Activated CD8-positive, alpha-beta memory T cell treated with anti-CD3 and anti-CD28 coated beads for 36 hours (primary cell): ENCODE measurements at regions not wholly inside any gene's neighbourhood (a gene's known extent, or its start where the extent isn't known, plus 50 kb on each side); places are given as distances from the start of the nearest gene placed in this dataset.
"Not testable (repeated sequence)": the region's sequence is repeated elsewhere in the genome, so short reads cannot be mapped to it uniquely, and the experiment has no call there.

Source experiments
- CTCF ChIA-PET: fragments of 350-600 bp; sonication (Branson Sonifier 250); formaldehyde crosslinking; loops from one replicate; lab custom pipeline; 2021; ENCODE audit warnings: antibody characterized with exemption; lab: Charles Lee
- POLR2A ChIA-PET: fragments of 350-600 bp; sonication (Branson Sonifier 250); formaldehyde crosslinking; loops from one replicate; lab custom pipeline; 2021; ENCODE audit warnings: antibody characterized with exemption; lab: Charles Lee

- CTCF ChIA-PET = no interaction called here
- POLR2A ChIA-PET = no interaction called here
Measured at GRCh38 chr6:74479960-74480359, 725.9 kb downstream of the COL12A1 start.

GRCh38 chr6:74479420-74479819 lies 726.4 kb downstream of the COL12A1 start:
- CTCF ChIA-PET = no interaction called here
- POLR2A ChIA-PET = no interaction called here

- CTCF ChIA-PET, POLR2A ChIA-PET: not testable (repeated sequence)
Measured at GRCh38 chr6:74474046-74474445, 731.8 kb downstream of the COL12A1 start.

GRCh38 chr6:74468552-74468951 lies 737.3 kb downstream of the COL12A1 start:
- POLR2A ChIA-PET, CTCF ChIA-PET: not testable (repeated sequence)

GRCh38 chr6:74467533-74468215 lies 738.2 kb downstream of the COL12A1 start:
- ChIA-PET POLR2A (no interaction called here), CTCF (no interaction called here)

GRCh38 chr6:74466572-74466971 lies 739.3 kb downstream of the COL12A1 start:
- POLR2A ChIA-PET = no interaction called here

GRCh38 chr6:74459260-74459659 lies 746.6 kb downstream of the COL12A1 start:
- ChIA-PET CTCF (no interaction called here), POLR2A (no interaction called here)

More at GRCh38 chr6:74466572-74466971, 739.3 kb downstream of the COL12A1 start:
- CTCF ChIA-PET = no interaction called here

GRCh38 chr6:74458536-74458935 lies 747.3 kb downstream of the COL12A1 start:
- POLR2A ChIA-PET = no interaction called here
- CTCF ChIA-PET = no interaction called here

- CTCF ChIA-PET = no interaction called here
- POLR2A ChIA-PET = no interaction called here
Measured at GRCh38 chr6:74455786-74456185, 750.1 kb downstream of the COL12A1 start.

- CTCF ChIA-PET = no interaction called here
- POLR2A ChIA-PET = no interaction called here
Measured at GRCh38 chr6:74451953-74452352, 753.9 kb downstream of the COL12A1 start.

- POLR2A ChIA-PET = no interaction called here
- CTCF ChIA-PET = no interaction called here
Measured at GRCh38 chr6:74448850-74449249, 752.8 kb downstream of the CD109 start.

GRCh38 chr6:74447013-74447412 lies 751.0 kb downstream of the CD109 start:
- ChIA-PET CTCF (no interaction called here), POLR2A (no interaction called here)

- CTCF ChIA-PET = no interaction called here
- POLR2A ChIA-PET = no interaction called here
Measured at GRCh38 chr6:74439123-74439811, 743.3 kb downstream of the CD109 start.

GRCh38 chr6:74438395-74438794 lies 742.4 kb downstream of the CD109 start:
- CTCF ChIA-PET, POLR2A ChIA-PET: not testable (repeated sequence)

- ChIA-PET CTCF (no interaction called here), POLR2A (no interaction called here)
Measured at GRCh38 chr6:74434171-74434570, 738.2 kb downstream of the CD109 start.

- POLR2A ChIA-PET = no interaction called here
- CTCF ChIA-PET = no interaction called here
Measured at GRCh38 chr6:74431873-74432580, 736.0 kb downstream of the CD109 start.

- CTCF ChIA-PET = no interaction called here
- POLR2A ChIA-PET = no interaction called here
Measured at GRCh38 chr6:74420221-74420620, 724.2 kb downstream of the CD109 start.

GRCh38 chr6:74415056-74415455 lies 719.1 kb downstream of the CD109 start:
- ChIA-PET POLR2A (no interaction called here), CTCF (no interaction called here)

- ChIA-PET POLR2A (no interaction called here), CTCF (no interaction called here)
Measured at GRCh38 chr6:74410630-74411029, 714.6 kb downstream of the CD109 start.

- ChIA-PET CTCF (no interaction called here), POLR2A (no interaction called here)
Measured at GRCh38 chr6:74409447-74409846, 713.4 kb downstream of the CD109 start.

GRCh38 chr6:74408844-74409243 lies 712.8 kb downstream of the CD109 start:
- POLR2A ChIA-PET = no interaction called here
- CTCF ChIA-PET = no interaction called here
